A673 (cell line): ENCODE measurements at regions not wholly inside any gene's neighbourhood (a gene's known extent, or its start where the extent isn't known, plus 50 kb on each side); places are given as distances from the start of the nearest gene placed in this dataset.

Experiments
- EZH2 ChIP-seq: fragments of 200-600 bp; sonication (generic); IDR thresholded peaks from 2 replicates; pipeline ENCODE4 v1.6.1; 2017; ENCODE audit warnings: borderline replicate concordance, low read depth, mild to moderate bottlenecking, mixed read lengths, antibody characterized with exemption, low read length; ENCODE audit not compliant: poor library complexity, severe bottlenecking
- TF ChIP-seq, protein P1 (sequence below): fragments of 300-800, 200-600 bp; sonication (generic); conservative IDR thresholded peaks from 2 replicates; pipeline ENCODE4 v1.5.1; 2017; ENCODE audit warnings: low read depth, mild to moderate bottlenecking, antibody characterized with exemption, low read length, moderate library complexity, mixed read lengths

DNA sequence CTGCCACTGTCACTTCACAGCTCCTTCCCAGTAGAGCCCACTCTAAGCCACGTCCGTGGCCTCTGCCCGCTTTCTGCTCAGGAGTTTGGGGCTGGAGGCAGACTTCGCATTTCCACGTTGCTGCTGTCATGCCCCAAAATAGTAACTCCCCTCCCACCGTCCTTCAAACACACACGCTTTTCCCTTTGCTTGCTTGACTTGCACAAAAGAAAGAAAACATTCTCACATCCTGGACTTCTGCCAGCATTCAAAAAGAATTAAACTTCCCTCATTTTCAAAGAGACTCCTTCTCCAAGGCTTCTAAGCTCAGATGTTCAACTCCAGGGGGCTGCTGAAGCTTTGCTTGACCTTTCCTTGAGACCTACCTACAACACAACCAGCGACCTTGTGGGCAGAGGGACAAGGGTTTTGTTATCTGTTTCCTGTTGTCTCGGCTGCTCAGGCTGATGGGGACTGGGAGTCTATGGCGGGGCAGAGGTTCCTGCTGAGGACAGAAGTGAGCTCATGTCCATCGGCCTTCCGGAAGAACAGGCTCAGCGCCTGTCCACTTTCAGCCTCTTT is 263.8 kb upstream of the FOXQ1 start:
- TF ChIP-seq, protein P1, sequence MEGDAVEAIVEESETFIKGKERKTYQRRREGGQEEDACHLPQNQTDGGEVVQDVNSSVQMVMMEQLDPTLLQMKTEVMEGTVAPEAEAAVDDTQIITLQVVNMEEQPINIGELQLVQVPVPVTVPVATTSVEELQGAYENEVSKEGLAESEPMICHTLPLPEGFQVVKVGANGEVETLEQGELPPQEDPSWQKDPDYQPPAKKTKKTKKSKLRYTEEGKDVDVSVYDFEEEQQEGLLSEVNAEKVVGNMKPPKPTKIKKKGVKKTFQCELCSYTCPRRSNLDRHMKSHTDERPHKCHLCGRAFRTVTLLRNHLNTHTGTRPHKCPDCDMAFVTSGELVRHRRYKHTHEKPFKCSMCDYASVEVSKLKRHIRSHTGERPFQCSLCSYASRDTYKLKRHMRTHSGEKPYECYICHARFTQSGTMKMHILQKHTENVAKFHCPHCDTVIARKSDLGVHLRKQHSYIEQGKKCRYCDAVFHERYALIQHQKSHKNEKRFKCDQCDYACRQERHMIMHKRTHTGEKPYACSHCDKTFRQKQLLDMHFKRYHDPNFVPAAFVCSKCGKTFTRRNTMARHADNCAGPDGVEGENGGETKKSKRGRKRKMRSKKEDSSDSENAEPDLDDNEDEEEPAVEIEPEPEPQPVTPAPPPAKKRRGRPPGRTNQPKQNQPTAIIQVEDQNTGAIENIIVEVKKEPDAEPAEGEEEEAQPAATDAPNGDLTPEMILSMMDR, result no peak
- no peak for TF ChIP-seq EZH2
